GM12878 (cell line): ENCODE measurements at regions not wholly inside any gene's neighbourhood (a gene's known extent, or its start where the extent isn't known, plus 50 kb on each side); places are given as distances from the start of the nearest gene placed in this dataset.
A peak's percentile ranks its signal among the peaks of the same experiment; 100 is the strongest.

Source experiments
- ATAC-seq: fragments of 200-7000 bp; cut with Tn5 transposase; 3 replicates; pipeline ENCODE4 v1.9.1; 2020; ENCODE audit warnings: mild to moderate bottlenecking, moderate library complexity
- BruUV-seq: library from RNA; stranded (reverse); fragments of 400-500 nt; replicated peaks from 2 replicates; lab custom pipeline; 2021; lab: Mats Ljungman, UMichigan
- CTCF ChIA-PET: fragments of 300-600 bp; sonication (Branson Sonifier 250); formaldehyde crosslinking; extraction: SDS; loops from one replicate; lab custom pipeline; 2021; ENCODE audit warnings: inconsistent platforms; lab: Yijun Ruan, JAX
- POLR2A ChIA-PET: fragments of 350-600 bp; formaldehyde crosslinking; extraction: SDS; loops from one replicate; lab custom pipeline; 2021; ENCODE audit warnings: inconsistent platforms; lab: Charles Lee
- RAD21 ChIA-PET: fragments of 300-600 bp; sonication (Branson Sonifier 250); formaldehyde crosslinking; loops from one replicate; lab custom pipeline; 2023; ENCODE audit warnings: antibody characterized with exemption; ENCODE audit not compliant: unreplicated experiment; lab: Charles Lee
- SMC1A ChIA-PET: fragments of 300-600 bp; sonication (Branson Sonifier 250); formaldehyde crosslinking; loops from one replicate; lab custom pipeline; 2023; ENCODE audit not compliant: unreplicated experiment, uncharacterized antibody; lab: Charles Lee
- DNase-seq: peaks from one replicate; pipeline ENCODE4 v3.0.0-alpha.2; 2011; ENCODE audit warnings: low read depth, low spot score
- FAIRE-seq: peaks from 3 replicates; lab custom pipeline; 2011; peaks lifted over from hg19 to GRCh38; lab: Jason Lieb, UNC
- H2AFZ ChIP-seq: 2 replicates; pipeline ENCODE4 v1.6.0; 2011; ENCODE audit warnings: low read depth, low read length, control low read depth; ENCODE audit not compliant: control insufficient read depth
- H3K27ac ChIP-seq: 2 replicates; pipeline ENCODE4 v1.5.1; 2011; ENCODE audit warnings: control low read depth; ENCODE audit not compliant: control insufficient read depth, insufficient read depth
- H3K27me3 ChIP-seq, 2 experiments: replicated peaks in 1 of 2; 2 replicates each; pipeline versions ENCODE4 v1.6.0 to v1.6.1; 2011; ENCODE audit warnings: low read length in 1 of 2; ENCODE audit not compliant: control insufficient read depth in 2 of 2, insufficient read depth in 2 of 2
- H3K36me3 ChIP-seq, 2 experiments: 2 replicates each; pipeline ENCODE4 v1.5.1; 2011; ENCODE audit warnings: low read length in 1 of 2; ENCODE audit not compliant: control insufficient read depth in 2 of 2, insufficient read depth in 2 of 2
- H3K4me1 ChIP-seq: 2 replicates; pipeline ENCODE4 v1.6.1; 2011; ENCODE audit warnings: mild to moderate bottlenecking, low read length, moderate library complexity, mixed read lengths; ENCODE audit not compliant: control insufficient read depth, insufficient read depth
- H3K4me2 ChIP-seq: 2 replicates; pipeline ENCODE4 v1.6.0; 2011; ENCODE audit warnings: control low read depth; ENCODE audit not compliant: control insufficient read depth, insufficient read depth
- H3K4me3 ChIP-seq: fragments of 200-600 bp; sonication (generic); 2 replicates; pipeline ENCODE4 v1.5.1; 2016
- H3K79me2 ChIP-seq: 2 replicates; pipeline ENCODE4 v1.6.0; 2011; ENCODE audit warnings: low read length; ENCODE audit not compliant: control insufficient read depth, insufficient read depth
- H3K9ac ChIP-seq: 2 replicates; pipeline ENCODE4 v1.8.0; 2011; ENCODE audit warnings: low read length, control low read depth, mixed read lengths; ENCODE audit not compliant: control insufficient read depth, insufficient read depth
- H3K9me3 ChIP-seq: replicated peaks from 3 replicates; pipeline ENCODE4 v1.5.1; 2011; ENCODE audit warnings: mild to moderate bottlenecking, low read length; ENCODE audit not compliant: control insufficient read depth, insufficient read depth
- H4K20me1 ChIP-seq: 2 replicates; pipeline ENCODE4 v1.6.0; 2011; ENCODE audit not compliant: control insufficient read depth, insufficient read depth
- BACH1 ChIP-seq: fragments of 450-650 bp; IDR thresholded peaks from 2 replicates; pipeline ENCODE4 v1.6.1; 2017; ENCODE audit warnings: mild to moderate bottlenecking, borderline replicate concordance
- BCL3 ChIP-seq: IDR thresholded peaks from 2 replicates; pipeline ENCODE4 v1.6.1; 2011; ENCODE audit warnings: borderline replicate concordance, low read depth, mild to moderate bottlenecking, moderate library complexity, low read length; ENCODE audit not compliant: insufficient read depth, poor library complexity, severe bottlenecking
- BHLHE40 ChIP-seq, 2 experiments: fragments of 450-650 bp in 1 of 2; IDR thresholded peaks; 2 replicates each; pipeline ENCODE4 v1.6.1; 2011 to 2017; ENCODE audit warnings: low read depth in 2 of 2, borderline replicate concordance in 1 of 2, improper control_type of control experiment in 1 of 2, low read length in 1 of 2, mild to moderate bottlenecking in 1 of 2
- BMI1 ChIP-seq: fragments of 450-650 bp; IDR thresholded peaks from 2 replicates; pipeline ENCODE4 v1.6.1; 2016; ENCODE audit warnings: mild to moderate bottlenecking, moderate library complexity, borderline replicate concordance
- CBX5 ChIP-seq: sonication (generic); IDR thresholded peaks from 2 replicates; pipeline ENCODE4 v1.6.1; 2016; ENCODE audit warnings: low read depth, moderate library complexity, mild to moderate bottlenecking, inconsistent platforms
- E2F4 ChIP-seq: IDR thresholded peaks from 2 replicates; pipeline ENCODE4 v1.6.1; 2012; ENCODE audit warnings: low read depth, low read length, improper control_type of control experiment
- FOXK2 ChIP-seq: fragments of 450-650 bp; IDR thresholded peaks from 2 replicates; pipeline ENCODE4 v1.6.1; 2017; ENCODE audit warnings: mild to moderate bottlenecking, moderate library complexity
- IKZF1 ChIP-seq: fragments of 450-650 bp; conservative IDR thresholded peaks from 2 replicates; pipeline ENCODE4 v1.6.1; 2017; ENCODE audit warnings: antibody characterized with exemption, mild to moderate bottlenecking
- IKZF2 ChIP-seq, 2 experiments: fragments of 450-650 bp; IDR thresholded peaks; 2 replicates each; pipeline ENCODE4 v1.6.1; 2017; ENCODE audit warnings: mild to moderate bottlenecking in 2 of 2, moderate library complexity in 2 of 2
- IRF4 ChIP-seq: IDR thresholded peaks from 2 replicates; pipeline ENCODE4 v1.6.1; 2011; ENCODE audit warnings: low read depth, low read length
- IRF5 ChIP-seq: fragments of 450-650 bp; IDR thresholded peaks from 2 replicates; pipeline ENCODE4 v1.6.1; 2017; ENCODE audit warnings: borderline replicate concordance
- KDM1A ChIP-seq: fragments of 200-600 bp; sonication (generic); IDR thresholded peaks from 2 replicates; pipeline ENCODE4 v1.6.1; 2016; ENCODE audit warnings: borderline replicate concordance
- MEF2A ChIP-seq: IDR thresholded peaks from 2 replicates; pipeline ENCODE4 v1.6.1; 2011; ENCODE audit warnings: low read depth, mild to moderate bottlenecking, low read length, moderate library complexity; ENCODE audit not compliant: insufficient read depth
- PAX8 ChIP-seq: fragments of 450-650 bp; IDR thresholded peaks from 2 replicates; pipeline ENCODE4 v1.6.1; 2017; ENCODE audit warnings: mild to moderate bottlenecking, moderate library complexity
- RELB ChIP-seq: fragments of 450-650 bp; IDR thresholded peaks from 2 replicates; pipeline ENCODE4 v1.6.1; 2017; ENCODE audit warnings: low read depth, mild to moderate bottlenecking, moderate library complexity
- RUNX3 ChIP-seq: IDR thresholded peaks from 2 replicates; pipeline ENCODE4 v1.6.1; 2012; ENCODE audit warnings: low read length, inconsistent platforms
- USF2 ChIP-seq: IDR thresholded peaks from 2 replicates; pipeline ENCODE4 v1.6.1; 2011; ENCODE audit warnings: low read depth, low read length, improper control_type of control experiment, borderline replicate concordance
- ZNF207 ChIP-seq: fragments of 450-650 bp; IDR thresholded peaks from 2 replicates; pipeline ENCODE4 v1.6.1; 2014; ENCODE audit warnings: antibody characterized with exemption, mild to moderate bottlenecking, borderline replicate concordance
- ZNF274 ChIP-seq: IDR thresholded peaks from one replicate; pipeline ENCODE4 v1.8.0; 2011; ENCODE audit not compliant: insufficient read length, insufficient read depth
- ZNF622 ChIP-seq: fragments of 450-650 bp; IDR thresholded peaks from 2 replicates; pipeline ENCODE4 v1.6.1; 2017; ENCODE audit warnings: mild to moderate bottlenecking, inconsistent platforms
- in situ Hi-C: fragments of 300-500 bp; cut with MboI; formaldehyde crosslinking; loops from 9 replicates; pipeline ENCODE4 v1.14.3; 2018; ENCODE audit warnings: mixed read lengths
- intact Hi-C: fragments of 100-400 bp; cut with micrococcal nuclease; formaldehyde crosslinking; loops from one replicate; pipeline ENCODE4 v1.14.2; 2022; ENCODE audit not compliant: unreplicated experiment

GRCh38 chr18:33937270-33937816 is 287.4 kb downstream of the NOL4 start:
- no peak overlapping the region for H2AFZ ChIP-seq
- SMC1A ChIA-PET, result interaction anchor here (0.7 to 3.6 kb wide), 8 partner anchors 8 to 385 kb away, joined by 3 to 14 read pairs (median 4); no protein-coding TSS in a partner anchor
- peak; percentile 84 for ATAC-seq
- TF ChIP-seq FOXK2, result no peak
- no peak for TF ChIP-seq ZNF207
- peak in 1 of 2 experiments; percentile 19; a peak in 1 of 4 replicates for TF ChIP-seq BHLHE40 (IDR thresholded peaks at IDR 0.05; ENCODE audit: borderline replicate concordance in 1 of 2, low read depth in 2 of 2, low read length in 1 of 2)
- no peak for TF ChIP-seq BMI1
- no peak for TF ChIP-seq USF2
- TF ChIP-seq RUNX3, result peak; percentile 44; the same call in 1 of the 2 replicates
- no peak for TF ChIP-seq IRF4
- TF ChIP-seq CBX5, result no peak
- TF ChIP-seq MEF2A, result no peak
- TF ChIP-seq IKZF2 (IDR thresholded peaks at IDR 0.05), result no peak
- no peak for TF ChIP-seq ZNF622
- no peak for TF ChIP-seq IRF5
- no peak for TF ChIP-seq BCL3
- TF ChIP-seq IKZF1, result no peak
- TF ChIP-seq RELB, result peak; percentile 59; the same call in 1 of the 2 replicates
- no peak for TF ChIP-seq E2F4
- TF ChIP-seq KDM1A, result no peak
- TF ChIP-seq BACH1, result no peak
- TF ChIP-seq ZNF274, result no peak
- no peak for TF ChIP-seq PAX8

More at GRCh38 chr18:33937270-33937816, 287.4 kb downstream of the NOL4 start:
- no peak overlapping the region for H3K27ac ChIP-seq
- H3K4me3 ChIP-seq, result no peak overlapping the region
- ChIA-PET RAD21 (interaction anchor here (1.0 to 1.3 kb wide), 4 partner anchors 63 to 185 kb away, joined by 3 to 4 read pairs (median 4); no protein-coding TSS in a partner anchor), POLR2A (no interaction called here), CTCF (interaction anchor here (1.0 to 1.3 kb wide), 4 partner anchors 9 to 100 kb away, joined by 3 to 4 read pairs (median 3); no protein-coding TSS in a partner anchor)
- no peak overlapping the region for H3K9ac ChIP-seq
- no peaks in the 10 kb centered on the region for H3K36me3 ChIP-seq
- BruUV-seq, result no TSS peak
- H3K79me2 ChIP-seq, result no peaks in the 10 kb centered on the region
- H3K4me2 ChIP-seq, result no peak overlapping the region
- H3K27me3 ChIP-seq, result no peaks in the 10 kb centered on the region
- peak; percentile 3 for DNase-seq
- no peaks in the 10 kb centered on the region for H4K20me1 ChIP-seq
- no peaks in the 10 kb centered on the region for H3K4me1 ChIP-seq
- FAIRE-seq, result no peak
- intact Hi-C loops (no loop called here), in situ Hi-C loops (no loop called here)
- no peaks in the 10 kb centered on the region for H3K9me3 ChIP-seq
